Caki2 (cell line): ENCODE measurements at regions not wholly inside any gene's neighbourhood (a gene's known extent, or its start where the extent isn't known, plus 50 kb on each side); places are given as distances from the start of the nearest gene placed in this dataset.

ENCODE experiments used
- DNase-seq: peaks from one replicate; pipeline ENCODE4 v3.0.0-alpha.2; 2015; ENCODE audit warnings: low read depth
- in situ Hi-C: cut with HindIII; loops from 2 replicates; pipeline ENCODE4 v1.10.0; 2016; ENCODE audit warnings: low sequenced_read_pairs, low pct_unique_long_range_greater_than_20kb, mixed read lengths

DNA sequence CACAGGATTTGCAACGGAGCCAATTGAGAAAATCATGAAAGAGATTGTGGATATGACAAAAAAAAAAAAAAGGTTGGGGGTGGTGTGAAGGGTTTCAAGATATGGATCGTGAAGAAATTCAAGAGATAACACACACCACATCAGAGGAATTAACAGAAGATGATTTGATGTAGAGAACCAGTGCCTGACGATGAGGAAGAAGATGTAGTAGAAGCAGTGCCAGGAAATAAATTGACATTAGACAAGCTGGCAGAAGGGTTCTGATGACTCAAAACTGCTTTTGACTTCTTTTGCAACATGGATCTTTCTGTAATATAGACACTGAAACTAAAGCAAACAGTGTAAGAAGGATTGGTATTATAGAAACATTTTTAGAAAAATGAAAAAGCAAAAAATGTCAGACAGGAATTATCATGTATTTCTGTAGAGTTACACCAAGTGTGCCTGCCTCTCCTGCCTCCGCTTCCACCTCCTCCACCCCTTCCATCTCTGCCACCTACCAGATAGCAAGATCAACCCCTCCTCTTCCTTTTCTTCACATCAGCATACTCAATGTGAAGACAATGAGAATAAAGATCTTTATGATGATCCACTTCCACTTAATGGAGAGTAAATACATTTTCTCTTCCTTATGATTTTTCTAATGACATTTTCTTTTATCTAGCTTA is 127.5 kb upstream of the OTUD4 start:
- in situ Hi-C loops = no loop called here
- DNase-seq = no peak

DNA sequence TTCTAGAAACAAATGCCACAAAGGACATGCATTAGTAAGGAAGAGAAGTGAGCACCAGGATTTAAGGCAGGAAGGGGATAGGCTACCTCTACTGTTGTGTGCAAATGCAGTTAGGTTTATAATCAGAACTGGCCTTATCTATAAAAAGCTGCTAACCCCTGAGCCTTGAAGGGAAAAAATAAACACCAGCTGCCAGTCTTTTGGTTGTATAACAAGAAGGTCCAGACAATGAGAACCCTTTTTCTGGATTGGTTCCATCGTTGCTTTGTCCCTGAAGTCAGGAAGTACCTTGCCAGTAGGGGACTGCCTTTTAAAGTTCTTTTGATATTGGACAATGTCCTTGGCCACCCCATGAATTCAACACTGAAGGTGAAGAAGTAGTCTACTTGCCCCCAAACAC is 126.7 kb upstream of the OTUD4 start:
- in situ Hi-C loops = no loop called here
- no peak for DNase-seq

- in situ Hi-C loops = no loop called here
- no peak for DNase-seq
These were observed 122.3 kb upstream of the OTUD4 start for GRCh38 chr4:145302725-145303124.

DNA sequence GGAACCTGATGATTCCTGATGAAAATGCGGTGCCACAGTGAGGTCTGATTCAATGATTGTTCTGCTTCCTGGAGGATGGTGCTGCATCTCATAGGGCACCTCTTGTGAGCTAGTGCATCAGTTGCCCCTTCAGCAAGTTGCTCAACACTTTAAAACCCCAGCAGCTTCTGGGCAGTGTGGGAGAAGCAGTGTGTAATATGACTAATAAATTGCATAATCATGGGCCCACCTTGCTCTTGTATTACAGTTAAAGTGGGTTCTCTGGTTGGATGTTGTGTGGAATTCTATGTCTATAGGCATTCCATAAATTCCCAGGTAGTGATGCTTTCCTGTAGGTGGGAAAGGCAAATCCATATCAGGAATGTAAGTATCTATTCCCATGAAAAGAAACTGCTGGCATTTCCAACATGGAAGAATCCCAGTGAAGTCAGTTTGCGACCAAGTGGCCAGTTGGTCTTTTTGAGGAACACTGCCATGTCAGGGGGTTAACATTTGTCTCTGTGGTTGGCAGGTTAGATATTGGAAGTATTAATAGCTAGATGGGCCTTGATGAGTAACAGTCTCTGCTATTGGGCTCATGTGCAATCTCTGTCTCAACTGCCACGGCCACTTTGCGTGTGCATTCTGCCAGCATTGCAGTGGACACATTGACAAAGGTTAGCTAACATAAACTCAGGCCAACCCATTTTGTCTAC is 121.1 kb upstream of the OTUD4 start:
- in situ Hi-C loops = no loop called here
- DNase-seq = no peak

DNA sequence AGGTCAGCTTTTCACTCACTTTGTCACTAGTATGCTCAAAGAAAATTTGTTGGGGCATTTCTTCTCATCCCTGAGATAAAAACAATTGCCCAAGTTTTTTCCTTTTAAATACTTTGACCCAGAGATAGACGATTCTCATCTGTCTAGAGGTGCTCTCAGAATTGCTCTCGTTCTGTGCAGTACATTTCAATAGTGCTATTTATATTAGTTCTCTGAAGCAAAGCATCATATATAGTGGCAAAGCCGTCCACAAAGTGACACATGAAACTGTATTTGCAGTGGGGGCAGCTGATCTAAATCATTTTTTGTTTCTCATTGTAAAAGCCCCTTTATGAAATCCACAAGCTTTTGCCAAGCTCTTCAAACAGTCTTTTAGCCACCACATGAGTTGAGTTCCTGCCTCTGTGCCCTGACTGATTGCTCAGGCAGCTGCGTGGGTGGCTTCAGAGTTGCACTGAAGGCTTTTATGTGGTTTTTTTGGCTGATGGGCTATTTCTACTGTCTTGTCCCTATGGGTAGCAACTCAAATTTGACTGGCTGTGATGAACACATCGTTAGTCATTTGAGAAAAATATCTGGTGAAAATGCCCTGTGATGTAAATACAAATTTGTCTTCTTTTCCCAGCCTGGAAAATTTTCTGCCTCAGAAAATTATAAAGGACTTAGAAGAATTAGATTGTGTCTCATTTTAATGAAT is 119.1 kb upstream of the OTUD4 start:
- DNase-seq = no peak
- in situ Hi-C loops = no loop called here

DNA sequence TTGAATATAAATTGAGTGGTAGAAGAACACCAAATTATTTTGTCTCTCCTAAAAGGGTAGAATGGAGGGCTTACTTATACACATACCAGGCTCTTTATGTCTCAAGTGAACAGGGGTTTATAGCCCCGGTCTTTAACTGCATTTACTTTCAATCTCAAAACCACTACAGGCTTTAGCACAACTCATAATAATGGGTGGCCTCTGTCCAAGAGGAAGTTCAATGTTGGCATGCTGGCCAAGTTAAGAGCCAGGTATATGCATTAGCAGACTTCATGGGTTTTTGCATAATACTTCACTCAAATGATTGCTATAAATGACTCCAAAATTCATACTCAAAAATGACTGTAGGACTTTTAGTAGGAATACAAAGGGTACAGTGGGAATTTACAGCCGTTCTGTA is 118.5 kb upstream of the OTUD4 start:
- in situ Hi-C loops = no loop called here
- DNase-seq = no peak

- in situ Hi-C loops = no loop called here
- DNase-seq = no peak
These were observed 117.2 kb upstream of the OTUD4 start for GRCh38 chr4:145297556-145297955.

GRCh38 chr4:145295547-145295946 is 115.2 kb upstream of the OTUD4 start:
- in situ Hi-C loops = no loop called here

DNA sequence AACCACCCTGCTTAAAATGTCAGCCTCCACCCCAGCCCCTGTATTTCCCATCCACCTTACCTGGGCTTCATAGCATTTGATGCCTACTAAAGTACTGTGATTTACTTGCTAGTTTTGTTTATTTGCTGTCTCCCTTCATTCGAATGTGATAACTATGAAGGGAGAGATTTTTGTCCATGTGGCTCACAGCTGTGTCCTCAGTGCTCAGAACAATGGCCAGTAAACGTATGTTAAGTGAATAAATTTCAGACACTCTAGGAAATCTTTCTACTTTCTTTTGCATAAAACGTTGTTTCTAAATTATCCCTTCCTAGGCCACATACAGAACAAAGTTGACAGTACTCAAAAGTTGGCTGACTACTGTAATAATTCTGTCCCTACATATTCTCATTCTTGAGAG is 114.7 kb upstream of the OTUD4 start:
- no peak for DNase-seq
- in situ Hi-C loops = no loop called here

More at GRCh38 chr4:145295547-145295946, 115.2 kb upstream of the OTUD4 start:
- no peak for DNase-seq

- in situ Hi-C loops = no loop called here
- DNase-seq = no peak
These were observed 113.3 kb upstream of the OTUD4 start for GRCh38 chr4:145293658-145294057.

GRCh38 chr4:145290955-145291354 is 110.6 kb upstream of the OTUD4 start:
- in situ Hi-C loops = no loop called here
- DNase-seq = no peak

DNA sequence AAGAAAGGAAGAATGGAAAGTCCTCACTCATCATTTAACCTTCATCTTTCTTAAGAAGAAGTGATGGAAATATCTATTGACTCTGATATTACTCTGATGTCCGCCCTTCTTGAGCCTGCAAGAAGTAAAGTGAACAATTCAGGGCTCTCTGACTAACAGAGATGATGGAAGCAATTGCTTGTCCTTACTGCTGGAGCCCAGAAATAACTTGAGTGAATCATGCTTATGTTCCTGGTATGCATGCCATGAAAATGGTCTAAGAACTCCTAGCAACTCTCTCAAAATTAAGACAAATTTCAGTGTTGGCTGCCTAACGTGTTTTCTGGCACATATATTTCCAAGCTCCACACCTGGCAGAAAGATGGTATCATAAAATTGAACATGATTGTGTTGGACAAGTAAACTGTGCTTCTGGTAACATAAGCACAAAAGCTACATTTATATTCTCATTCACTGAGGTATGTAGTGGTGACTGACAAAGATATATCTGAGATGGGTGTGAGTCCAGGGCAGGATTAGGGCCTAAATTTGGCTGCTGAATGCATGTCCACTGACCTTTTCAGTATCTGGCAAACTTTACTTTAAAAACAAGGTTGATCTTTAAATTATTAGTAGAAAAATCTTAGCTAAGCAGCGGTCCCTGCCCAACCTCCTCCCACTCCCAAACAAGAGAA is 109.2 kb upstream of the OTUD4 start:
- DNase-seq = no peak
- in situ Hi-C loops = no loop called here

DNA sequence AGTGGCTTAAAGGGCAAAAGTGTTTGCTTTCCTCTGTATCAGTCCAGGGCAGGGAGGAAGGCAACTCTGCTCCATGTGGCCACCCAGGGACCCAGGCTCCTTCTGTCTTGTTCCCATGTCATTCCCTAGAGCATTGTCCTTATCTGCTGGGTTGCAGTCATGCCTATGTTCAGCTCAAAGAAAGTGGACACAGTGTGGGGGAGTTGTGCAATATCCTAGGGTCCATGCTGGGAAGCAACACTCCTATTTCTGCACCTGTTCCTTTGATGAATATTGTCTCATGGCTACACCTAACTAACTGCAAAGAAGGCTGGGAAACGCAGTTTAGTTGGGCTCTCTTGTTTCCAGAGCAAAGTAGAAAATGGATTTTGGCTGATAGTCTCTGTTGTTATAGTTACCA is 107.0 kb upstream of the OTUD4 start:
- in situ Hi-C loops = no loop called here
- DNase-seq = no peak

DNA sequence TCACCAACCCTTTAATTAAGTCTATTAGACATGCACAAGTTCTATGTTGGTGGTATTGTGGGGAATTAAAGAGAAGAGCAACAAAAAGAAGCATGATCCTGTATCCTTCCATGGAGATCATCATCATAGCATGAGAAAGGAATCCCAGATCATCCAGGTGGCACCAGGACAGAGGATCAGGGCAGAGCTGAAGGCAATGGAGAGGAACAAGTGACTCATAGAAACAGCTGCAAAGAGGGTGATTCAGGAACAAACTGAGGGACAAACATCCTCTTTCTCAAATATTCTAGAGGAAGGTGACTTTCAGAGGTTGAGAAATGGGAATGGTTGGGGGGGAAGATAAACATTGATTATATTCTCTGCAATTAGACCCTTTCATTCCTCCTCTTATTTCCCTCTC is 105.5 kb upstream of the OTUD4 start:
- in situ Hi-C loops = no loop called here
- peak; percentile 24 for DNase-seq

DNA sequence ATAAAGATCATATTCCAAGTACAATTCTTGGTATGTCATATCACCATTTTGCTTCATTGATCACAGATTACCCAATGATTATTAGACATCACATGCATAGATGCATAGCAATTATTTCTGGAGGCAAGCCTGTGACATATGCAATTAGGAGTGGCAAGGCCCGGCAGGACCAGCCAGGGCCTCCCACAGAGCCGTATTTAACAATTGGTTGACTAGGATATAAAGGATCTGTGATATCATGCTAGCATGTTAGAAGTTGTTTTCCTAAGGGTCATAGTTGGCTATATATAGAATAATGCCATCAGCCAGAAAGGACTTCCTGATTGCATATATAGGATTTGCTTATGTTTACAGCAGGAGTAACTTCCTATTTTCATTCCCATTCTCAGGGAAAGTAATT is 103.5 kb upstream of the OTUD4 start:
- in situ Hi-C loops = no loop called here
- DNase-seq = no peak

- in situ Hi-C loops = no loop called here
These were observed 101.6 kb upstream of the OTUD4 start for GRCh38 chr4:145281951-145282350.

GRCh38 chr4:145281224-145281623 is 100.8 kb upstream of the OTUD4 start:
- no peak for DNase-seq
- in situ Hi-C loops = no loop called here

More at GRCh38 chr4:145281951-145282350, 101.6 kb upstream of the OTUD4 start:
- DNase-seq = no peak

- in situ Hi-C loops = no loop called here
- DNase-seq = no peak
These were observed 100.2 kb upstream of the OTUD4 start for GRCh38 chr4:145280541-145280940.
